HG03571 (cell line): ENCODE measurements at regions not wholly inside any gene's neighbourhood (a gene's known extent, or its start where the extent isn't known, plus 50 kb on each side); places are given as distances from the start of the nearest gene placed in this dataset.
"Not testable (repeated sequence)": the region's sequence is repeated elsewhere in the genome, so short reads cannot be mapped to it uniquely, and the experiment has no call there.

Experiments used
- ATAC-seq: cut with Tn5 transposase; IDR thresholded peaks from one replicate; pipeline ENCODE4 v1.9.1; 2021; ENCODE audit not compliant: unreplicated experiment

DNA sequence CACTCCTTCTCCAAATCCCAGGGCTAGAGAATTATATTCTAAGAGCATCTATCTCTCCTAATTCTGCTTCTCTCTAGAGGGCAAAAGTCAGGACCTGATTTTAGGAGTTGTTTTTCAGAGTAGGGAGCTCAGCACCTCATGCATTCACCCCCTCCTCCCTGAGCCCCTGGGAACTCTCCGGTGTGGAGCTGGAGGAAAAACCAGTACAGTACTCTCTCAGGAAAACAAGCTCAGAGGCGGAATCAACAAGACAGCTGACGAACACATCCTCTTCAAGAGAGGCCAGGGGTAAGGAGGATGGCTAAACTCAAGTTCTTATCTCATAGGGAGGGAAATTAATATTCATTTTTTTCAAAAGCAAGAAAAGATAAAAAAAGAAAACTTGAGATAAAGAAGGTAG lies 120.1 kb upstream of the CDYL start:
- no peak for ATAC-seq

DNA sequence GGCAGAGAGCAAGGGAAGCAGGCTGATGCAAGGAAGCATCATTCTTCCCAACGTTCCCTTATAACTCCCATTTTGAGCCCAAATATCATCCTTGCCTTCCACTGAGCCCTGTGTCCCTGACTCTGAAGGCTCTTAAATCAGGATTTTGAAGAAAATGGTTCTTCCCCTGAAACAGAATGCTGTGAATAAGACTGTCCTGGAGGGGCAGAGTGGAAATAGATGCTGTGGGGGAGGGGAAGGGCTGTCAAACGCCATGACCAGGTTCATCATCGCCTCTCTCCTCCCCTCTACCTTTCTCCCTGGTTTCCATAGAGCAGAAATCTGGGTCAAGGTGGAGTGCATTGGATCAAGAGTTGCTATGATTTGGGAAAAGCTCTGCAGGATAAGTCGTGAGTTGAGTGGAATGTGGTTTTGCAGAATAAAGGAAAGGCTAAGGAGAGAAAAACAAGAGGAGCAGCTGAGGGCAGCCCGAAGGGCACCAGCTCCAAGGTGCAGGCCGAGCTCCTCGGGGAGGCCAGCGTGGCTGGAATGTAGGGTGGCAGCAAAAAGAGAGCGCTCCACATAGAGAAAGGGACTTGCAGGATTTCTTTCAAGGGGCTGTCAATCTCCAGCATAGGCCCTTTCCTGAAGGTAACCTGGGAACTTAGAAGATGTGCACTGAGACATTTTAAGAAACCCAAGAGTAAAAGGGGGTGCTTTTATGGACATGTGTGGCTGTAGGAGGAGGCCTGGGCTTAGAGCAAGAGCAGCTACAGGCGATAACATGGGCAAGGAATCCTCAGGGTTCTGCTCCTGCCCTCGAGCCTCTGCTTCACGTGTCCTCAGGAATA lies 120.8 kb upstream of the CDYL start:
- no peak for ATAC-seq

DNA sequence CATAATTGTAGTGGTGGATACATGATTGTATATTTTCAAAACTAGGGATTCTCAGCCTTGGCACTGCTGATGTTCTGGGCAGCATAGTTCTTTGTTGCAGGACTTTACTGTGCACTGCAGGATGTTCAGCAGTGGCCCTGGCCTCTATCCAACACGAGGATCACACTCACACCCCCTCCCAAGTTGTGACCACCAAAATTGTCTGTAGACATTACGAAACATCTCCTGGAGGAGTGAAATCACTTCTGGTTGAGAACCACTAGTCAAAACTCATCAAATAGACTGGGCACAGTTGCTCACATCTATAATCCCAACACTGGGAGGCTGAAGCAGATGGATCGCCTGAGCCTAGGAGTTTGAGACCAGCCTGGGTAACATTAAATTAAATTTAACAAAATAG lies 123.1 kb upstream of the CDYL start:
- no peak for ATAC-seq

DNA sequence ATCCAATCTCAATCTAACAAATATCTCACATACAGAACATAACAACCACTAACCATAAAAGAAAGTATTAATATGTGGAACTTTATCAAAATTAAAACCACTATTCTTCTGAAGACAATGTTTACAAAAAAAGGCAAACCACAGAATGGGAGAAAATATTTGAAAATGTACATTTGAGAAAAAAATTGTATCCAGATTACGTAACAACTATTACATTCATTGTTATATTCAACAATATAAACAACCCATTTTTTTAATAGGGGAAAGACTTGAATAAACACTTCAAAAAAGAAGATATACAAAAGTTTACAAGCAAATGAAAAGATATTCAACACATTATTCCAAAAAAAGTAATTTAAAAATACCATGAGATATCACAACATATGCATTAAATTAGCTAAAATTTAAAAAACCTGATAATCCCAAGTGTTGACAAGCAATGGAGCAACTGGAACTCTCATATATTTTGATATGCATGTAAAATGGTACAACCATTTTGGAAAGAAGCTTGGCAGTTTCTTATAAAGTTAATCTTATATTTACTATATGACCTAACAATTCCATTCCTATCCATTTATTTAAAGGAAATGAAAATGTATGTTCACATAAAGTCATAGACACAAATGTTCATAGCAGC lies 124.3 kb upstream of the CDYL start:
- no peak for ATAC-seq

GRCh38 chr6:4649728-4650127 lies 126.5 kb upstream of the CDYL start:
- no peak for ATAC-seq

DNA sequence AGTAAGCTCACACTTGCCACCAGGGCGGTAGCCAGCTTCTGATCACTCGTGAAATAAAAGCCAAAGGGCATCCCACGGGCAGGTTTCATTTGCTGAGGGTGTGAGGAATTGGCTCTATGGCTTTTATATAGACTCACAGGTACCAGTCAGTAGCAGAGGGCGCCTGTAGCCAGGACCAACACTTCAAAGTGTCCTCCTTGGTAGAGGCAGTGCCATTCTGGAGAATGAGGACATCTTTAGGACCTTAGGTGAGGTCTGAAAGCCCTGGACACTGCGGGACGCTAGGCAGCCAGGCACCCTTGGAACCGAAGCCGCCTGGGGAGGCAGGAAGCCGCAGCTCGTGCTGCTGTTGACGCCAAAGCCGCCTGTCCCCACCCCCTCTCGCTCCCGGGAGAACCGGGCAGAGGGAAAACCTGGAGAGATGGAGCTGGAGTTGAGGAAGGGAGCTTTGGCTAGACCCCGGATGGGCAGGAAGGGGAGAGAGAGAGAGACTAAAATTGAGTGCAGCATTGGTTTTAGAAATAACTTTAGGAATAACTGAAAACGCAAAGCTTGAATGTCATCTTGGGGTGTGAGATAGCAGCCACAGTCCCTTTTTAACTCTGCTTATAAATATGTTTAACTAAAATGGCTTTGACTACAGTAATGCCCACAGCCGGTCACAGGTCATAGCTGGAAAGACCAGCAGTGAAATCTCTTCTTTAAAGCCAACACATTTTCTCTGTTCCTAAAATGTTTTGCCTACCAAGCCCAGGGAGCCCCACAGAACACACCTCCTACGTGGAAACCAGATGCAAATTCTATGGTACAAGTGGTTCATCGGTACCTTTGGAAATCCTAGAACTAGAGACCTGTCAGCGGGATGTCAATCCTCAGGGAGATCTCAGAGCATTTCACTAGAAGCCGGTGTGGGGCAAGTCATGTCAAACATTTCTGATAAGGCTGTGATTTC lies 128.5 kb upstream of the CDYL start:
- no peak for ATAC-seq

DNA sequence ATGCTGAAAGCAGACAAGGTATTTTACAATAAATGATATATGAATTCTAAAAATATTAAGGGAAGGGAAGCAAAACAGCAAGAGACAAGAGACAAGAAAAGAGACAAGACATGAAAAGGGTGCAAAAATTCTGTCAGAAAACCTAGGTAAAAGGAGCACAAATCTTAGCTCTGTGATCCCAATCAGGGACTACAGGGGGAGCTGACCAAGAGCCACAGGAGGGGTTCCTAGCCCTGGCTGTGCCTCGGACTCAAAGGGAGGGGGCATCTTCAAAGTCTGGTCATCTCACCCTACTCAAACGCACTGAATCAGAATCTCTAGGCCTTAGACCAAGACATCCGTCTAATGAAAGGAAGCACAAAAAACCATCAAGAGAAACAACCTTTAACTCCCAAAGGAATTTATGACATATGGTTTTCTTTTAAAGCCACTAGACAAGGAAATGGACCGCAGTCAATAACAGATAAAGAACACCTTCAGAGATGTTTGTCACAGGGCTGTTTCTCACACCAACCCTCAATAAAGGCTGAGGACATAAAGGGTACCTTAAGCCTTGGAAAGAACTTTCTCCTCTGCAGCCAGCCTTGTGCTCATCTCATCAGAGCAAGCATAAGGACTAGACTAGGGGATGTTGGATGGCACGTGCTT lies 130.4 kb upstream of the CDYL start:
- no peak for ATAC-seq

GRCh38 chr6:4644996-4645395 lies 131.2 kb upstream of the CDYL start:
- no peak for ATAC-seq

- ATAC-seq = no peak
Observed at GRCh38 chr6:4641461-4641860, 134.7 kb upstream of the CDYL start.

DNA sequence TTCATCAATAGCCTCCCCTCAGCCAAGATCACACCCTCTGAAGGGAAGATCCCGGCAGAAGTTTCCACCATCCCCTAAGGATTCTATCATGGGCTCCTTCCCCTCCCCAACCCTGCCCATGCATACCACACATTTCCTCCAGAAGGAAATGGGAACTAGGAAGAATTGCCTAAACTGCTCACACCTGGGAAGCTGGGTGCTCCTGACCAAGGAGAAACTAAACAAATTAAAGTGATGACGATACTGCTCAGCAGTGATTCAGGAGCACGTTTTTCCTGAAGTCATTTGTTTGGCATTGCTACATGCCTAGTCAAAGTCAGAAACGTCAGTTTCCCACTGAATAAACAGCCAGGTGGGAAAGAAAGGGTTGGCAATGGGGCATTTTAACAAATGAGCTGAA lies 136.1 kb upstream of the CDYL start:
- ATAC-seq = no peak

DNA sequence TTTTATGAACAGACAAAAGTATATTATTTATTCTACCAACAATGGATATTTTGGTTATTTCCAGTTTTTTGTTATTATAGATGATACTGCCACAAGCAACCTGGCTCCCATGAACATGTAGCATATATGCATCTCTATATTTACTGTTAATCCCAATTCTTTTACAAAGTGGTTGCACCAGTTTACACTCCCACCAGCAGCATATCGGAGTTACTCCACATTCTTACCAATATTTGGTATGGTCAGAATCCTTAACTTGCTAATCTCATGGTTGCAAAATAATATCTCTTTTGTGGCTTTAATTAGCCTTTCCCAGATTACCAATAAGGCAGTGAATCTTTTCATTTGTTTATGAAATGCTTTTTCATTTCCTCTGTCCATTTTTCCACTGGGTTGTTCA lies 137.6 kb upstream of the CDYL start:
- ATAC-seq = no peak

DNA sequence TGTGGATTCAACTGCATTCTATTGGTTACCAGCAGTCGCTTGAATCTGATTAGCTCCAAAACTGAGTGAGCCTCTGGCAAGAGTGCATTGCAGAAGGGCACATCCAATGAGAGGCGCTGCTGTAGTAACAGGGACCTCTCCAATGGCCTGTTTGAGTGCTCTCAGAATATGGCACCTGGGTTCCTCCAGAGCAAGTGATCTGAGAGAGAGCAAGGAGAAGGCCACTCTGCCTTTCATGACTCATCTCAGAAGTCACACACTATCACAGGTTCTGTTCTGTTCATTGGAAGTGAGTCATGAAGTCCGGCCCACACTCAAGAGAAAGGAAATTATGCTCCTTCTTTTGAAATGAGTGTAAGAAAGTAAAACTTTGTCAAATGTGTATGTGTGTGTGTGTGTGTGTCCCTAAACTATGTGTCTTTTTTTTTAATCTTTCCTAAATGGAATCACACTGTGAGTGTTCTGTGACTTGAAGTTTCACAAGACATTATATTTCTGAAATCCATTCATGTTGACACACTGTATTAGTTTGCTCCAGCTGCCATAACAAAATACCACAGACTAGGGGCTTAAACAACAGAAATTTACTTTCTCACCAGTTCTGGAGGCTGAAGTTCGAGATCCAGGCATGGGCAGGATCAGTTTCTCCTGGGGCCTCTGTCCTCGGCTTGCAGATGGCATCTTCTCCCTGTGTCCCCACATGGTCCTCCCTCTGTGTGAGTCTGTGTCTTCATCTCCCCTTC lies 138.3 kb upstream of the CDYL start:
- no peak for ATAC-seq

DNA sequence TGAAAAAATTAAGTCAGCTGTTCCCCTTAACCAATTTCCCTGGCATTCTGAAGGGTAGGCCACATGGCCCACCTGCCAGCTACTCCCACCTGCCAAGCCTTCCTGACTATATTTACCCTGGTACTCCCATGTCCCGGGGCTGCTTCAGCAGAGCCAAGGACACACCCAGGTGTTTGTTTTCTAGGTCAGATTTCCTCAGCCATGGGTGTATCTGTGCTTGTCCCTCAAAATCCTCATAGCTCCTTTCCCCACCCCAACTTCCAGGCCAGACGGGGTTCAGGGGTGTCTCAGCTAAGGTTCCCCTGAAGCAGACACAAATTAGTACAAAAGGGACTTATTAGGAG lies 139.4 kb upstream of the CDYL start:
- ATAC-seq = no peak

DNA sequence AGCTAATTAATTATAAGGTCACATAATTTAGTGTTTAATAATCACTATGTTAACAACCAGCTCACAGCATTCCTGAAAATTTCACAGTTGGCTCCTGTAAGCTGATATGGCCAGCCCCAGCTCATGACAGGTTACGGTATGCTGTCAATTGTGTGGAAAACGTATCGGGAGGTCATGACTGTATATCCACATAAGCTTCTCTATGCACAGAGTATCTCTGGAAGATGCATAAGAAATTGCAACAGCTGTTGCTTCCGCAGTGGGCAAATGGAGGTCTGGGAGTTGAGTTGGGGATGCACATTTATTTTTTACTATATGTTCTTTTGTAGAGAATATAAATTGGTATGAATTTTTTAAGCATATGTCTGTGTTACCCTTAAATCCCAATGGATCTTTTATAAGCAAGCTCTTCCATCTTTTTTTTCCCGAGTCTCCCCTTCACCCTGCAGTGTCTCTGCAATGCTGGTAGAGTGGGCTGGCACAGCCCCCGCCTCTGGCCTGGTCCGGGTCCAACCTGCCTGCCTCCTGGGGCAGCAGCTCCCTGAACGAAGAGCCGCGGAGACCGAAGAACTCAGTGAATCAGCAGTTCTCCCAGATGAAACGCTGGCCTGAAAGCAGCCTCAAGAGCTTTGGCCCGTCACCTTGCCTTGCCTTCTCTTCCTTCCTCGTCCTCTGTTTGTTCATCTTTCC lies 139.9 kb upstream of the CDYL start:
- ATAC-seq = no peak

DNA sequence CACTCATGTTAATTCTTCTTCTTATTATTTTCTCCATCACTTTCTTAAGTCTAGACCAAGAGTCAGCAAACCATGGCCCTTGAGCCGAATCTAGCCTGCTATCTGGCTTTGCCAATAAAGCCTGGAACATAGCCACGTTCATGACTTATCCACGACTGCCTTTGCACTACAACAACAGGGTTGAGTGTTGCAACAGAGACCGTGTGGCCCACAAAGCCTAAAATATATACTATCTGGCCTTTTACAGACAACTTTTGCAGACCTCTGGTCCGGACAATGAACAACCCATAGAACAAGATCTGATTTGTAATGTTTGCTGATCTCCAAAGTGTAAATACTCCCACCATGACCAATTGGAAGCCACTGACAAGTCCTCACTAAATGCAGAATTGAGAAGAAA lies 140.5 kb upstream of the CDYL start:
- ATAC-seq = no peak

- ATAC-seq = no peak
Observed at GRCh38 chr6:4632421-4632820, 143.8 kb upstream of the CDYL start.

DNA sequence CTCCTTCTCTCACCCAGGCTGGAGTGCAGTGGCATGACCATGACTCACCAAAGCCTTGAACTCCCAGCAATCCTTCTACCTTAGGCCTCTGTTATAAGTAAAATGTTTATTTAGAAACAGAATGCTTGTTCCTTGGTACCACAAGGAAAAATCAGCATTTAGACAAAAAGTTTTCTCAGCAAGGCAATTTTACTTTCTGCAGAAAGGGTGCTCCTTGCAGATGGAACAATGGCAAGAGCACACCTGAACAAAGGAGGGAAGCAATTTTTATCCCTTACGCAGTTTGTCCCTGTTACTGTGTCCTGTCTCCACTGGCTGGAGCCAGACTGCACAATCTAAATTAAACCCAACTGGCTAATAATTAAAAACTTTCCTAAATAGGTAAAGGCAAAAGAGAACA lies 146.4 kb upstream of the CDYL start:
- ATAC-seq = not testable (repeated sequence)

DNA sequence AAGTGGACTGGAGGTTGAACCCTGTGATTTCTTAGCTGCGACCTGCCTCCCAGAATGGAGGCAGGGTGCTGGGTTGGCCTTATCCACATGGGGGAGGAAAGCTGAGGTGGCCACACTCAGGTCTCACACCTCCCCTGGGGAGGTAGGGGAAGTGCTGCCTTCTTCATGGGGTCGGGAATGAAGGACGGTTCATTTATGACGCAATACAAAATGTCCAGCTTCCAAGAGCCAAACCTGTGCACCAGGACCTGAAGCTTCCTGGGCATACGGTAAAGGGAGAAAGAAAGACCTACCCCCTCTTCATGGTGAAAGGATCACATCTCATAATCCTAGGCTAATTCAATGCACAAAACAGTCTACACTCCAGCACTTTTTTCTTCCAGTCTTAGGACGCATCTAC lies 150.6 kb upstream of the CDYL start:
- no peak for ATAC-seq

- no peak for ATAC-seq
Observed at GRCh38 chr6:4624726-4625125, 151.5 kb upstream of the CDYL start.
